ENCODE measurements at regions not wholly inside any gene's neighbourhood (a gene's known extent, or its start where the extent isn't known, plus 50 kb on each side); places are given as distances from the start of the nearest gene placed in this dataset.

- no peak for TF ChIP-seq POLR2A (IDR thresholded peaks at IDR 0.05)
- TF ChIP-seq CTCF (IDR thresholded peaks at IDR 0.05): no peak
- TF ChIP-seq POLR2AphosphoS5 (IDR thresholded peaks at IDR 0.05): no peak
These were observed 330.4 kb upstream of the SMIM21 start for GRCh38 chr18:75757951-75758350.
